ENCODE measurements at regions not wholly inside any gene's neighbourhood (a gene's known extent, or its start where the extent isn't known, plus 50 kb on each side); places are given as distances from the start of the nearest gene placed in this dataset.
A peak's percentile ranks its signal among the peaks of the same experiment; 100 is the strongest.

DNA sequence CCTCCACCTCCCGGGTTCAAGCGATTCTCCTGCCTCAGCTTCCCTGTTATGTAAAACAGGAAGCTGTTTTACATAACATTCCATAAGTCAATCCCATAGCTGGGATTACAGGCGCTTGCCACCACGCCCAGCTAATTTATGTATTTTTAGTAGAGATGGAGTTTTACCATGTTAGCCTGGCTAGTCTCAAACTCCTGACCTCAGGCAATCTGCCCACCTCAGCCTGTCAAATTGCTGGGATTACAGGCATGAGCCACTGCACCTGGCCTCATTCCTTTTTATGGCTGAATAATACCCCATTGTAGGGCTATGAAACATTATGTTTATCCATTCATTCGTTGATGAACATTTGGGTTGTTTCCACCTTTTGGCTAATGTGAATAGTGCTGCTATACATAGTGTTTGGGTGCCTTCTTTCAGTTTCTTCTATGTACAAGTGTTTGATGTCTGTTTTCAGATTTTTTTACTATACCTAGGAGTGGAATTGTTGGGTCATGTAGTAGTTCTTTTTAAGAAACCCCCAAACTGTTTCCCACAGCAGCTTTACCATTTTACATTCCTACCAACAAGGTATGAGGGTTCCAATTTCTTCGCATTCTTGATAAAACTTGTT, 138.7 kb upstream of the COL21A1 start:
- H3K27me3 ChIP-seq: no peaks in the 10 kb centered on the region
- TF ChIP-seq POLR2AphosphoS5 (IDR thresholded peaks at IDR 0.05) (no peak), POLR2A (IDR thresholded peaks at IDR 0.05) (no peak), EP300 (IDR thresholded peaks at IDR 0.05) (no peak)
- TF ChIP-seq, protein P1, sequence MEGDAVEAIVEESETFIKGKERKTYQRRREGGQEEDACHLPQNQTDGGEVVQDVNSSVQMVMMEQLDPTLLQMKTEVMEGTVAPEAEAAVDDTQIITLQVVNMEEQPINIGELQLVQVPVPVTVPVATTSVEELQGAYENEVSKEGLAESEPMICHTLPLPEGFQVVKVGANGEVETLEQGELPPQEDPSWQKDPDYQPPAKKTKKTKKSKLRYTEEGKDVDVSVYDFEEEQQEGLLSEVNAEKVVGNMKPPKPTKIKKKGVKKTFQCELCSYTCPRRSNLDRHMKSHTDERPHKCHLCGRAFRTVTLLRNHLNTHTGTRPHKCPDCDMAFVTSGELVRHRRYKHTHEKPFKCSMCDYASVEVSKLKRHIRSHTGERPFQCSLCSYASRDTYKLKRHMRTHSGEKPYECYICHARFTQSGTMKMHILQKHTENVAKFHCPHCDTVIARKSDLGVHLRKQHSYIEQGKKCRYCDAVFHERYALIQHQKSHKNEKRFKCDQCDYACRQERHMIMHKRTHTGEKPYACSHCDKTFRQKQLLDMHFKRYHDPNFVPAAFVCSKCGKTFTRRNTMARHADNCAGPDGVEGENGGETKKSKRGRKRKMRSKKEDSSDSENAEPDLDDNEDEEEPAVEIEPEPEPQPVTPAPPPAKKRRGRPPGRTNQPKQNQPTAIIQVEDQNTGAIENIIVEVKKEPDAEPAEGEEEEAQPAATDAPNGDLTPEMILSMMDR (IDR thresholded peaks at IDR 0.05): no peak
- H3K27ac ChIP-seq: peak overlapping the region in 1 of 4 donors; percentile 48
- WGBS, 2 donors (ENCODE audit: low coverage in 1 of 2): 57% methylated on average over 2 to 6 of the region's 6 CpGs
- ATAC-seq: no peak
- H3K4me1 ChIP-seq: peaks cover 0 to 76% (median 9%) of the 10 kb centered on the region in 3 donors
- H3K9me3 ChIP-seq: no peaks in the 10 kb centered on the region
- H3K4me3 ChIP-seq: no peak overlapping the region
- no peaks in the 10 kb centered on the region for H3K36me3 ChIP-seq

DNA sequence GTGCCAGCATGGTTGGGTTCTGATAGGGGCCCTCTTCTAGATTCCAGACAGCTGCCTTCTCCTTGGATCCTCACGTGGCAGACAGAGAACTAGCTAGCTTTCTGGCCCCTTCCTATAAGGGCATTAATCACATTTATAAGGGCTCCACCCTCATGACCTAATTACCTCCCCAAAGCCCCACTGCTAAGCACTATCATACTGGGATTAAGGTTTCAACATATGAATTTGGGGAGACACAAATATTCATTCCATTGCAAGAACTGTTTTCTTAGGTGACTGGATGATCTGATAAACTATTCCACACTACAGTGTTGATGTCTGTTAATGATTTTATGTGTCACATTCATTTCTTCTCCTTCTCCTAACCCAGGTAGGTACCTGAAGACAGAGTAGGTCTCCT, 135.8 kb upstream of the COL21A1 start:
- Histone ChIP-seq H3K4me1 (peaks cover 3 to 80% (median 9%) of the 10 kb centered on the region in 3 donors), H3K27ac (peak overlapping the region in 2 of 4 donors; percentile 18 to 43)
- 60 to 71% methylated on average over 1 of the region's 1 CpG for WGBS, 2 donors (ENCODE audit: low coverage in 1 of 2)

DNA sequence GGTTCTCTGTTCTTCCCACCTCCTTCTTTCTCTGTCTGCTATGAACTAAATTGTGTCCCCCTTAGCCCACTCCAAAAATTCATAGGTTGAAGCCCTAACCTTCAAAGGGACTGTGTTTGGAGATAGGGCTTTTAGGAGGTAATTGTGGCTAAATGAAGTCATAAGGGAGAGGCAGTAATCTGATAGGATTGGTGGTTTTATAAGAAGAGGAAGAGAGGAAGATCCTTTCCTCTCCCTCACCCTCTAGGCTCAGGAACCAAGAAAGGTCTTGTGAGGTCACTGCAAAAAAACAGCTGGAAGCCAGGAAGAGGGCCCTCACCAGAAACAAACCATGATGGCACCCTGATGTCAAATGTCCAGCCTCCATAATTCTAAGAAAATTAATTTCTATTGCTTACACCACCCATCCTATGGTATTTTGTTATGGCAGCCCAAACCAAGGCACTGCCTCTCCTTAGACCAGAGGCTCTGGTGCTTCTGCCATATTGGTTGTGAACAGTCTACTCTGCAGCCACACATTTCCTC, 135.1 kb upstream of the COL21A1 start:
- H3K27me3 ChIP-seq: no peaks in the 10 kb centered on the region
- H3K9me3 ChIP-seq: no peaks in the 10 kb centered on the region
- TF ChIP-seq, protein P1 (IDR thresholded peaks at IDR 0.05): no peak
- no peak for TF ChIP-seq EP300 (IDR thresholded peaks at IDR 0.05)
- no peak for TF ChIP-seq POLR2AphosphoS5 (IDR thresholded peaks at IDR 0.05)
- no peak for TF ChIP-seq POLR2A (IDR thresholded peaks at IDR 0.05)
- no peaks in the 10 kb centered on the region for H3K36me3 ChIP-seq
- peaks cover 3 to 73% (median 9%) of the 10 kb centered on the region in 3 donors for H3K4me1 ChIP-seq
- ATAC-seq: no peak
- peak overlapping the region in 2 of 4 donors; percentile 18 to 43 for H3K27ac ChIP-seq
- H3K4me3 ChIP-seq: no peak overlapping the region

More for the DNA sequence above, 135.8 kb upstream of the COL21A1 start:
- Histone ChIP-seq H3K27me3 (no peaks in the 10 kb centered on the region), H3K4me3 (no peak overlapping the region), H3K36me3 (no peaks in the 10 kb centered on the region), H3K9me3 (no peaks in the 10 kb centered on the region)
- no peak for ATAC-seq
- TF ChIP-seq, protein P1 (IDR thresholded peaks at IDR 0.05): no peak
- TF ChIP-seq POLR2AphosphoS5 (IDR thresholded peaks at IDR 0.05) (no peak), EP300 (IDR thresholded peaks at IDR 0.05) (no peak), POLR2A (IDR thresholded peaks at IDR 0.05) (no peak)

DNA sequence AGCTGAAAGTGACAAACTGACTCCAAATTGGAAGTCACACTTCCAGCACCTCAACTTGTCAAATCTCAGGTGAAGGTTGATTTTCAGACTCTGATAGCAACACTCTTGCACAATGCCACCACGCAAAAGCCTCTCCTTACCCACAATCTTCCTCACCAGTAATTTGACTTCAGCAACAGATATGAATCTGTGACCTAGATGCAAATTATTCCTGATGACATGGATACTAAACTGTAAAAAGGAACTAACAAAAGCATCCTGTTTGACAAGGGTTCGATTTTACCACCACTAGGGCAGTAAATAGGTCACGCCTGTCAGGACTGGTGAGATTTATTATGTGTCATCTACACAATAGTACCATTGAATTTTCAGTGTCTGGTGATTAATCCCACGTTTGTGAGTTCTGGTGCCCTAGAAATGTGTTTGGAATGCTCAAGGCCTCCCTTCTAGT, 134.4 kb upstream of the COL21A1 start:
- no peak for ATAC-seq
- Histone ChIP-seq H3K4me1 (peaks cover 3 to 67% (median 9%) of the 10 kb centered on the region in 3 donors), H3K27ac (peak overlapping the region in 2 of 4 donors; percentile 4 to 43), H3K36me3 (no peaks in the 10 kb centered on the region), H3K27me3 (no peaks in the 10 kb centered on the region), H3K9me3 (no peaks in the 10 kb centered on the region), H3K4me3 (no peak overlapping the region)
- TF ChIP-seq, protein P1 (IDR thresholded peaks at IDR 0.05): no peak
- TF ChIP-seq POLR2AphosphoS5 (IDR thresholded peaks at IDR 0.05) (no peak), POLR2A (IDR thresholded peaks at IDR 0.05) (no peak), EP300 (IDR thresholded peaks at IDR 0.05) (no peak)
- 44 to 62% methylated on average over 2 to 4 of the region's 4 CpGs for WGBS, 2 donors (ENCODE audit: low coverage in 1 of 2)

DNA sequence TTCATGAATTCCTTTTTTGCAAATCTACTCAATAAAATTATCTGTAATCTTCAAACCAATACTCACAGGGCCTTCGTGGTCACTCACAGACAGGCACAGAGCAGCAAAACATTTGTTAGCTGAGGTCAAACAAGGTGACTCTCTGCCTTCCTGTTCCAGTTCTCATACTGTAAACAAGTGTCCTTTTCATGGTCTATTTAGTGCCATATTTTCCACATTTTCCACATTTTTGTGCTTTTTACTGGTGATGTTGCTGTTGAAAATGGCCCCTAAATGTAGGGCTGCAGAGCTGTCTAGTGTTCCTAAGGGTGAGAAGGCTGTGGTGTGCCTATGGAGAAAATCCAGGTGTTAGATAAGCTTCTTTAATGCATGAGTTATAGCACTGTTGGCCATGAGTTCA, 133.1 kb upstream of the COL21A1 start:
- Histone ChIP-seq H3K27me3 (no peaks in the 10 kb centered on the region), H3K4me1 (peaks cover 3 to 59% (median 11%) of the 10 kb centered on the region in 3 donors), H3K4me3 (no peak overlapping the region), H3K36me3 (no peaks in the 10 kb centered on the region), H3K27ac (no peak overlapping the region), H3K9me3 (no peaks in the 10 kb centered on the region)
- TF ChIP-seq, protein P1 (IDR thresholded peaks at IDR 0.05): no peak
- TF ChIP-seq EP300 (IDR thresholded peaks at IDR 0.05) (no peak), POLR2A (IDR thresholded peaks at IDR 0.05) (no peak), POLR2AphosphoS5 (IDR thresholded peaks at IDR 0.05) (no peak)
- WGBS, 2 donors (ENCODE audit: low coverage in 1 of 2): 20 to 50% methylated on average over 1 of the region's 1 CpG
- no peak for ATAC-seq
